ENCODE measurements at regions not wholly inside any gene's neighbourhood (a gene's known extent, or its start where the extent isn't known, plus 50 kb on each side); places are given as distances from the start of the nearest gene placed in this dataset.

DNA sequence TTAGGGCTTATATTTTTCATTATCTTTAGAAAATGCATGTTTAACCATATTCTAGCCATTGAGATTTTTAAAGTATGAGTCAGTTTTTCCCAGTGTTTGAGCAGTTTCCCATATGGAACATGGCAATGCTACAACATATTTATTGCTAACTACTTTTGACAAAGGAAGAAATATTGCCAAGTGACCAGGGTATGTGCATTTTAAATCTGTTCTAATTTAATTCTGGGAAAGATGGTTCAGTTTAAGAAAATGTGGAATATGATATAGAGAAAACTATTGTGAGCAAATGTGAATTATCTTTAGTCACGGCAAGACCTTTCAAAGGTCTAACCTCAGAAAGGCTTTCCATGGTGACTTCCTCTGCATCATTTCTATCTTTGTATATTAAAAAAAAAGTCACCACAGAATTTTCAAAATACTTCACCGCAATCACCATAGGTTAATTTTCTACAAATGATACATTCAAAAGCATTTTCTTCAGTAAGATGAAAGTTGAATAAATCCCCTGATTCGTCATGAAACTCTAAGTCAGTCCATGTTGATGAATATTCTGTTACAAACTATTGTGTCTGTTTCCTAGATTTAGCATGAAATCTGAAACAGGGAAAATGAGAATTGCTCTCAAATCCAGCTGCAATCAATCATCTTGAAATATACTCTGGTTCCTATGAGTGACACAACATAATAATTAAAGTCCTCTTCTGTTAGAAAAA lies 2349.0 kb upstream of the TENM3 start:
- TF ChIP-seq, protein P1, sequence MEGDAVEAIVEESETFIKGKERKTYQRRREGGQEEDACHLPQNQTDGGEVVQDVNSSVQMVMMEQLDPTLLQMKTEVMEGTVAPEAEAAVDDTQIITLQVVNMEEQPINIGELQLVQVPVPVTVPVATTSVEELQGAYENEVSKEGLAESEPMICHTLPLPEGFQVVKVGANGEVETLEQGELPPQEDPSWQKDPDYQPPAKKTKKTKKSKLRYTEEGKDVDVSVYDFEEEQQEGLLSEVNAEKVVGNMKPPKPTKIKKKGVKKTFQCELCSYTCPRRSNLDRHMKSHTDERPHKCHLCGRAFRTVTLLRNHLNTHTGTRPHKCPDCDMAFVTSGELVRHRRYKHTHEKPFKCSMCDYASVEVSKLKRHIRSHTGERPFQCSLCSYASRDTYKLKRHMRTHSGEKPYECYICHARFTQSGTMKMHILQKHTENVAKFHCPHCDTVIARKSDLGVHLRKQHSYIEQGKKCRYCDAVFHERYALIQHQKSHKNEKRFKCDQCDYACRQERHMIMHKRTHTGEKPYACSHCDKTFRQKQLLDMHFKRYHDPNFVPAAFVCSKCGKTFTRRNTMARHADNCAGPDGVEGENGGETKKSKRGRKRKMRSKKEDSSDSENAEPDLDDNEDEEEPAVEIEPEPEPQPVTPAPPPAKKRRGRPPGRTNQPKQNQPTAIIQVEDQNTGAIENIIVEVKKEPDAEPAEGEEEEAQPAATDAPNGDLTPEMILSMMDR (IDR thresholded peaks at IDR 0.05) = no peak
- no peak for TF ChIP-seq POLR2A (IDR thresholded peaks at IDR 0.05)

Measured in heart left ventricle (tissue), 13 donors.